IPS-18a (cell line): ENCODE measurements at regions not wholly inside any gene's neighbourhood (a gene's known extent, or its start where the extent isn't known, plus 50 kb on each side); places are given as distances from the start of the nearest gene placed in this dataset.
"Not testable (repeated sequence)": the region's sequence is repeated elsewhere in the genome, so short reads cannot be mapped to it uniquely, and the experiment has no call there.

Experiments
- H3K27ac ChIP-seq: one replicate; pipeline ENCODE4 v1.5.1; 2013; ENCODE audit warnings: low read length
- H3K27me3 ChIP-seq: one replicate; pipeline ENCODE4 v1.6.1; 2013; ENCODE audit warnings: mild to moderate bottlenecking, low read length; ENCODE audit not compliant: control insufficient read depth, insufficient read depth
- H3K36me3 ChIP-seq: one replicate; pipeline ENCODE4 v1.6.1; 2013; ENCODE audit warnings: low read depth, low read length; ENCODE audit not compliant: control insufficient read depth
- H3K4me1 ChIP-seq: one replicate; pipeline ENCODE4 v1.6.1; 2013; ENCODE audit warnings: low read depth, low read length; ENCODE audit not compliant: control insufficient read depth
- H3K4me3 ChIP-seq: one replicate; pipeline ENCODE4 v1.5.1; 2013; ENCODE audit warnings: low read length
- H3K9ac ChIP-seq: one replicate; pipeline ENCODE4 v1.6.1; 2013; ENCODE audit warnings: mild to moderate bottlenecking, low read length, moderate library complexity
- H3K9me3 ChIP-seq: one replicate; pipeline ENCODE4 v1.6.1; 2013; ENCODE audit warnings: low read depth, low read length; ENCODE audit not compliant: control insufficient read depth

DNA sequence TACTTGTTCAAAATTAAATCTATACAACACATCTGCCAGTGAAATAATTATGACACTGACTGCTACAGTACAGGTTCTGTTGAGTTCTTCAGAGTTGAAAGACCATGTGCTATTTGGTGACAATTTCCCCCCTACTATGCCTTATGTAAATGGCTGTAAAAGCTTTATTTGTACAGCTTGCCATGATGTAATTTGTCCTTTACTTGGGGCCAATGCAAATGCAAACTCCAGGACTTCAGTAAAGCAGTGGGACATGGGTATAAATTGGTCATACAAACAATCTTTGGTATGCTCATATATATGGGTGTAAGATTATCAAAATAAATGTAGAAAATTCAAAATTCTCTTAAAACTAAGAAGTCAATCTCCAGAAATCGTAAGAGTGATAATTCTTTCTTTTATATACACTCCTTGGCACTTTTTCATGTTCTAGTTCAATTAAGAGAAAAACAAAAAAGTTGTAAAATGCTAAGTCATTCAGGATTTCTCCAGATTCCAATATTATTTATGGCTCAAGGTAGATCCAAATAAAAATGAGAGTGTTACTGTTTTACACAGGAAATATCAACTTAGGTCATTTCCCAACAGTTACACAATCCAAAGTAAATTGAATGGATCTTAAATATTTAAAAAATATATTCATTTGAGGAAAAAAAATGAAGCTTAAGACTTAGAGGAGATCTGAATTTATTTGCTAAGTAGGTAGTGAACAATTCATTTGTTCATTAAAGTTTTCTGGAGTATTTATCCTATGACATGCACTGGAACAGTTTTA, 1310.5 kb upstream of the CITED2 start:
- H3K9ac ChIP-seq = no peak overlapping the region
- H3K27me3 ChIP-seq = no peaks in the 10 kb centered on the region
- no peak overlapping the region for H3K27ac ChIP-seq
- no peaks in the 10 kb centered on the region for H3K4me1 ChIP-seq
- no peaks in the 10 kb centered on the region for H3K9me3 ChIP-seq
- H3K36me3 ChIP-seq = no peaks in the 10 kb centered on the region
- H3K4me3 ChIP-seq = no peak overlapping the region

GRCh38 chr6:140677781-140678528, 1303.5 kb upstream of the CITED2 start:
- Histone ChIP-seq H3K9ac (no peak overlapping the region), H3K36me3 (no peaks in the 10 kb centered on the region), H3K27me3 (no peaks in the 10 kb centered on the region), H3K9me3 (no peaks in the 10 kb centered on the region), H3K4me1 (no peaks in the 10 kb centered on the region), H3K27ac (no peak overlapping the region), H3K4me3 (no peak overlapping the region)

DNA sequence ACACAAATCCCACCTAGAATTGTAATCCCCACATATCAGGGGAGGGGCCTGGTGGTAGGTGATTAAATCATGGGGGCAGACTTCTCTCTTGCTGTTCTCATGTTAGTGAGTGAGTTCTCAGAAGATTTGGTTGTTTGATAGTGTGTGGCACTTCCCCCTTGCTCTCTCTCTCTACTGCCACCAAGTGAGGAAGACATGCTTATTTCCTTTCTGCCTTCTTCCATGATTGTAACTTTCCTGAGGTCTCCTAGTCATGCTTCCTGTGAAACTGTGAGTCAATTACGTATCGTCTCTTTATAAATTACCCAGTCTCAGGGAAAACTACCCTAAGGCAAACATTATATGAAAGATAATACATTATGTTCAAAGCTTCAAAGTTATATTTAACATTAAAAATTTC, 1297.5 kb upstream of the CITED2 start:
- H3K4me3 ChIP-seq = no peak overlapping the region
- no peaks in the 10 kb centered on the region for H3K27me3 ChIP-seq
- H3K4me1 ChIP-seq = no peaks in the 10 kb centered on the region
- no peak overlapping the region for H3K27ac ChIP-seq
- H3K9ac ChIP-seq = no peak overlapping the region
- no peaks in the 10 kb centered on the region for H3K36me3 ChIP-seq
- no peaks in the 10 kb centered on the region for H3K9me3 ChIP-seq

DNA sequence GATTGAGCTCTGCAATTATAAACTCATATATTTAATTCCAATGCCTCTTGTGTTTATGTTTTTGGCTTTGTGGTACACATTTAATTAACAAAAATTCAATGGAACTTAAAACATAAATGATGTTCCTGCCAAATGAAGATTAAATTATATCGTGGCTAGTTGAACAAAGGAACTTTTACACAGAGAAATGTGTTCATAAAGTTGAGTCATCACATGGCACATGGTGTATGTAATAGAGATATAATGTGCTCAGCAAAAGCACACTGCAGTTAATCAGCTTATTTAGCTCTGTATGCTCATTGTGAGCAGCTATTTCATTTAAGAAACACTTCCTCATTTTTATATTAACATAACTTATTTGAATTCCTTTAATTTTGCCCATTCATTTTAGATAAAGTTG, 1295.6 kb upstream of the CITED2 start:
- Histone ChIP-seq H3K27ac (no peak overlapping the region), H3K9ac (no peak overlapping the region), H3K4me1 (no peaks in the 10 kb centered on the region), H3K27me3 (no peaks in the 10 kb centered on the region), H3K4me3 (no peak overlapping the region), H3K36me3 (no peaks in the 10 kb centered on the region), H3K9me3 (no peaks in the 10 kb centered on the region)

GRCh38 chr6:140669321-140669720, 1294.9 kb upstream of the CITED2 start:
- no peak overlapping the region for H3K9ac ChIP-seq
- H3K9me3 ChIP-seq = no peaks in the 10 kb centered on the region
- H3K4me1 ChIP-seq = no peaks in the 10 kb centered on the region
- H3K27me3 ChIP-seq = no peaks in the 10 kb centered on the region
- no peak overlapping the region for H3K4me3 ChIP-seq
- no peaks in the 10 kb centered on the region for H3K36me3 ChIP-seq
- no peak overlapping the region for H3K27ac ChIP-seq

DNA sequence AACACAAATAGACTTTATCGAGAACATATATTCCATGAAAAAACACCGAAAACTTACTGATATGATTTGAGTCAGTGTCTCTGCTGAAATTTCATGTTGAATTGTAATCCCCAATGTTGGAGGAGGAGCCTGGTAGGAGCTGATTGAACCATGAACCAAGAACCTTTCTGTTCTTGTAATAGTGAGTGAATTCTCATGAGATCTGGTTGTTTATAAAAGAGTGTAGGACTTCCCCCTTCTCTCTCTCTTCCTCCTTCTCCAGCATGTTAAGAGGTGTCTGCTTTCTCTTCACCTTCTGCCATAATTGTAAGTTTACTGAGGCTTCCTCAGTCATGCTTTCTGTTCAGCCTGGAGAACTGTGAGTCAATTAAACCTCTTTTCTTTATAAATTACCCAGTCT, 1289.3 kb upstream of the CITED2 start:
- Histone ChIP-seq H3K27me3 (no peaks in the 10 kb centered on the region), H3K9me3 (no peaks in the 10 kb centered on the region), H3K36me3 (no peaks in the 10 kb centered on the region), H3K4me1 (no peaks in the 10 kb centered on the region), H3K9ac (no peak overlapping the region), H3K27ac (no peak overlapping the region), H3K4me3 (no peak overlapping the region)

- H3K9me3 ChIP-seq = no peaks in the 10 kb centered on the region
- no peaks in the 10 kb centered on the region for H3K4me1 ChIP-seq
- H3K4me3 ChIP-seq = no peak overlapping the region
- H3K36me3 ChIP-seq = no peaks in the 10 kb centered on the region
- no peak overlapping the region for H3K9ac ChIP-seq
- H3K27ac ChIP-seq = no peak overlapping the region
- H3K27me3 ChIP-seq = no peaks in the 10 kb centered on the region
These were observed 1288.6 kb upstream of the CITED2 start for GRCh38 chr6:140663094-140663493.

GRCh38 chr6:140661691-140662090, 1287.2 kb upstream of the CITED2 start:
- no peak overlapping the region for H3K4me3 ChIP-seq
- H3K36me3 ChIP-seq = no peaks in the 10 kb centered on the region
- no peak overlapping the region for H3K27ac ChIP-seq
- no peaks in the 10 kb centered on the region for H3K9me3 ChIP-seq
- H3K27me3 ChIP-seq = no peaks in the 10 kb centered on the region
- no peak overlapping the region for H3K9ac ChIP-seq
- no peaks in the 10 kb centered on the region for H3K4me1 ChIP-seq

- no peak overlapping the region for H3K9ac ChIP-seq
- no peaks in the 10 kb centered on the region for H3K4me1 ChIP-seq
- no peaks in the 10 kb centered on the region for H3K9me3 ChIP-seq
- H3K4me3 ChIP-seq = no peak overlapping the region
- H3K36me3 ChIP-seq = no peaks in the 10 kb centered on the region
- no peak overlapping the region for H3K27ac ChIP-seq
- no peaks in the 10 kb centered on the region for H3K27me3 ChIP-seq
These were observed 1285.8 kb upstream of the CITED2 start for GRCh38 chr6:140660295-140660694.

GRCh38 chr6:140653972-140654371, 1279.5 kb upstream of the CITED2 start:
- H3K4me1 ChIP-seq = no peaks in the 10 kb centered on the region
- no peak overlapping the region for H3K27ac ChIP-seq
- no peak overlapping the region for H3K4me3 ChIP-seq
- H3K36me3 ChIP-seq = no peaks in the 10 kb centered on the region
- H3K27me3 ChIP-seq = no peaks in the 10 kb centered on the region
- no peaks in the 10 kb centered on the region for H3K9me3 ChIP-seq
- H3K9ac ChIP-seq = no peak overlapping the region

DNA sequence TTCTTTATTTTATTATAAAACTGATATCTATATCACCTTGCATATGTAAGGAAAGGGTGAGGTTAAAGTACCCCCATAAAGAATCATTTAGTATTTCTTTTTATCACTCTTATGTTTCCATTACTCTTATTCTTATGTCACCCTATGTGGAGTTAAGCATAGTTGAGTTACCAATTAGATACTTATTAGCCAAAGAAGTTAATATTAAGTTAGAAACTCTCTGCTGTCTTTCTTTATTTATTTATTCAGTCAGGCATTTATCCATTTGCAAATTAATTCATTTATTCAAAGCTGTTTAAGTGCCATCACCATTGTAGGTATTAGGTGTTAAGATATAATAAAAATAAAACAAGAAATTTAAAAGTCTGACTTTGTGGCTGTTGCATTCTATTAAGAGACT, 1279.1 kb upstream of the CITED2 start:
- Histone ChIP-seq H3K27ac (no peak overlapping the region), H3K9ac (no peak overlapping the region), H3K4me3 (no peak overlapping the region), H3K36me3 (no peaks in the 10 kb centered on the region), H3K27me3 (no peaks in the 10 kb centered on the region), H3K4me1 (no peaks in the 10 kb centered on the region), H3K9me3 (no peaks in the 10 kb centered on the region)

GRCh38 chr6:140649502-140649901, 1275.1 kb upstream of the CITED2 start:
- not testable (repeated sequence) for H3K9me3 ChIP-seq, H3K4me3 ChIP-seq, H3K36me3 ChIP-seq, H3K4me1 ChIP-seq, H3K27ac ChIP-seq, H3K27me3 ChIP-seq, H3K9ac ChIP-seq
